OCI-LY7 (cell line): ENCODE measurements at regions not wholly inside any gene's neighbourhood (a gene's known extent, or its start where the extent isn't known, plus 50 kb on each side); places are given as distances from the start of the nearest gene placed in this dataset.
"Not testable (repeated sequence)": the region's sequence is repeated elsewhere in the genome, so short reads cannot be mapped to it uniquely, and the experiment has no call there.

Source experiments
- EZH2phosphoT487 ChIP-seq: fragments of 200-600 bp; sonication (generic); IDR thresholded peaks from 2 replicates; pipeline ENCODE4 v1.6.1; 2018; ENCODE audit warnings: low read depth, borderline replicate concordance, mild to moderate bottlenecking, mixed run types, antibody characterized with exemption, low read length, moderate library complexity, mixed read lengths
- TF ChIP-seq, protein P1 (sequence below): fragments of 200-600 bp; sonication (generic); conservative IDR thresholded peaks from 2 replicates; pipeline ENCODE4 v1.5.1; 2014; ENCODE audit warnings: mild to moderate bottlenecking, antibody characterized with exemption, low read length, moderate library complexity, mixed read lengths

- TF ChIP-seq, protein P1, sequence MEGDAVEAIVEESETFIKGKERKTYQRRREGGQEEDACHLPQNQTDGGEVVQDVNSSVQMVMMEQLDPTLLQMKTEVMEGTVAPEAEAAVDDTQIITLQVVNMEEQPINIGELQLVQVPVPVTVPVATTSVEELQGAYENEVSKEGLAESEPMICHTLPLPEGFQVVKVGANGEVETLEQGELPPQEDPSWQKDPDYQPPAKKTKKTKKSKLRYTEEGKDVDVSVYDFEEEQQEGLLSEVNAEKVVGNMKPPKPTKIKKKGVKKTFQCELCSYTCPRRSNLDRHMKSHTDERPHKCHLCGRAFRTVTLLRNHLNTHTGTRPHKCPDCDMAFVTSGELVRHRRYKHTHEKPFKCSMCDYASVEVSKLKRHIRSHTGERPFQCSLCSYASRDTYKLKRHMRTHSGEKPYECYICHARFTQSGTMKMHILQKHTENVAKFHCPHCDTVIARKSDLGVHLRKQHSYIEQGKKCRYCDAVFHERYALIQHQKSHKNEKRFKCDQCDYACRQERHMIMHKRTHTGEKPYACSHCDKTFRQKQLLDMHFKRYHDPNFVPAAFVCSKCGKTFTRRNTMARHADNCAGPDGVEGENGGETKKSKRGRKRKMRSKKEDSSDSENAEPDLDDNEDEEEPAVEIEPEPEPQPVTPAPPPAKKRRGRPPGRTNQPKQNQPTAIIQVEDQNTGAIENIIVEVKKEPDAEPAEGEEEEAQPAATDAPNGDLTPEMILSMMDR: not testable (repeated sequence)
- TF ChIP-seq EZH2phosphoT487: not testable (repeated sequence)
These were observed 220.2 kb upstream of the VKORC1L1 start for GRCh38 chr7:65652669-65653068.
